IMR-90 (cell line): ENCODE measurements at regions not wholly inside any gene's neighbourhood (a gene's known extent, or its start where the extent isn't known, plus 50 kb on each side); places are given as distances from the start of the nearest gene placed in this dataset.

ENCODE experiments used
- ATAC-seq: fragments of 200-7000 bp; cut with Tn5 transposase; 2 replicates; pipeline ENCODE4 v1.9.1; 2020; ENCODE audit warnings: low read depth, mild to moderate bottlenecking, moderate library complexity
- BruUV-seq: library from RNA; stranded (reverse); fragments of 400-500 nt; replicated peaks from 2 replicates; lab custom pipeline; 2021; lab: Mats Ljungman, UMichigan
- CTCF ChIA-PET: fragments of 300-600 bp; formaldehyde crosslinking; extraction: SDS; loops from one replicate; lab custom pipeline; 2021; ENCODE audit warnings: antibody characterized with exemption; lab: Yijun Ruan, JAX
- POLR2A ChIA-PET: fragments of 300-600 bp; sonication (Branson Sonifier 250); formaldehyde crosslinking; loops from one replicate; lab custom pipeline; 2022; ENCODE audit warnings: antibody characterized with exemption; ENCODE audit not compliant: unreplicated experiment; lab: Charles Lee
- DNase-seq: peaks from one replicate; pipeline ENCODE4 v3.0.0; 2013
- H2AFZ ChIP-seq: replicated peaks from 2 replicates; pipeline ENCODE3; 2013; ENCODE audit warnings: low read length, mild to moderate bottlenecking; ENCODE audit not compliant: poor library complexity
- H2AK5ac ChIP-seq: 2 replicates; pipeline ENCODE4 v1.6.1; 2013; ENCODE audit warnings: low read depth, low read length, inconsistent platforms
- H2AK9ac ChIP-seq: replicated peaks from 2 replicates; pipeline ENCODE3; 2013; ENCODE audit warnings: mild to moderate bottlenecking, low read depth, low read length, moderate library complexity; ENCODE audit not compliant: poor library complexity
- H2BK120ac ChIP-seq: 2 replicates; pipeline ENCODE4 v1.6.1; 2013; ENCODE audit warnings: low read depth, low read length, inconsistent platforms
- H2BK15ac ChIP-seq: 3 replicates; pipeline ENCODE4 v1.6.1; 2013; ENCODE audit warnings: low read depth, low read length, inconsistent platforms
- H2BK20ac ChIP-seq: 2 replicates; pipeline ENCODE4 v1.6.1; 2013; ENCODE audit warnings: low read depth, mild to moderate bottlenecking, inconsistent platforms, low read length, moderate library complexity
- H2BK5ac ChIP-seq: 2 replicates; pipeline ENCODE4 v1.6.1; 2013; ENCODE audit warnings: mild to moderate bottlenecking, low read depth, low read length, inconsistent platforms; ENCODE audit not compliant: poor library complexity, severe bottlenecking
- H3K14ac ChIP-seq: replicated peaks from 2 replicates; pipeline ENCODE4 v1.6.1; 2013; ENCODE audit warnings: low read depth, low read length, inconsistent platforms
- H3K18ac ChIP-seq: 2 replicates; pipeline ENCODE4 v1.6.1; 2013; ENCODE audit warnings: low read depth, low read length, control low read depth
- H3K23ac ChIP-seq: 2 replicates; pipeline ENCODE4 v1.6.1; 2013; ENCODE audit warnings: low read depth, low read length, inconsistent platforms
- H3K27ac ChIP-seq: 2 replicates; pipeline ENCODE4 v1.5.1; 2013; ENCODE audit warnings: mild to moderate bottlenecking, control low read depth, low read length; ENCODE audit not compliant: insufficient read depth
- H3K27me3 ChIP-seq: 2 replicates; pipeline ENCODE4 v1.6.1; 2013; ENCODE audit warnings: low read length; ENCODE audit not compliant: control insufficient read depth, insufficient read depth
- H3K36me3 ChIP-seq: 2 replicates; pipeline ENCODE4 v1.6.1; 2013; ENCODE audit warnings: low read length, mixed read lengths; ENCODE audit not compliant: control insufficient read depth, insufficient read depth
- H3K4ac ChIP-seq: 2 replicates; pipeline ENCODE4 v1.6.1; 2013; ENCODE audit warnings: low read depth, low read length, inconsistent platforms
- H3K4me1 ChIP-seq: 2 replicates; pipeline ENCODE4 v1.6.1; 2013; ENCODE audit warnings: low read length, mixed read lengths; ENCODE audit not compliant: control insufficient read depth, insufficient read depth
- H3K4me2 ChIP-seq: 2 replicates; pipeline ENCODE4 v1.6.1; 2013; ENCODE audit warnings: low read depth, mild to moderate bottlenecking, control low read depth, low read length, moderate library complexity
- H3K4me3 ChIP-seq: 2 replicates; pipeline ENCODE4 v1.5.1; 2013; ENCODE audit warnings: low read depth, mild to moderate bottlenecking, control low read depth, low read length, moderate library complexity; ENCODE audit not compliant: insufficient read depth
- H3K56ac ChIP-seq: 2 replicates; pipeline ENCODE4 v1.6.1; 2013; ENCODE audit warnings: low read length, inconsistent platforms; ENCODE audit not compliant: insufficient read depth; ENCODE audit errors: extremely low read depth
- H3K79me1 ChIP-seq, 2 experiments: 2 replicates each; pipeline ENCODE4 v1.6.1; 2013; ENCODE audit warnings: low read length in 2 of 2, inconsistent platforms in 1 of 2, low read depth in 1 of 2
- H3K9ac ChIP-seq: 2 replicates; pipeline ENCODE4 v1.6.1; 2013; ENCODE audit warnings: low read depth, low read length, control low read depth
- H3K9me1 ChIP-seq: 2 replicates; pipeline ENCODE4 v1.6.1; 2013; ENCODE audit warnings: low read length, inconsistent platforms; ENCODE audit not compliant: insufficient read depth
- H3K9me3 ChIP-seq: 2 replicates; pipeline ENCODE4 v1.6.1; 2013; ENCODE audit warnings: low read length; ENCODE audit not compliant: control insufficient read depth, insufficient read depth
- H4K20me1 ChIP-seq: 2 replicates; pipeline ENCODE4 v1.6.1; 2013; ENCODE audit warnings: low read length, inconsistent platforms; ENCODE audit not compliant: insufficient read depth
- H4K5ac ChIP-seq: 2 replicates; pipeline ENCODE4 v1.6.1; 2013; ENCODE audit warnings: mild to moderate bottlenecking, low read depth, low read length, control low read depth
- H4K8ac ChIP-seq, 2 experiments: 2 replicates each; pipeline ENCODE4 v1.6.1; 2013; ENCODE audit warnings: low read depth in 2 of 2, low read length in 2 of 2, control low read depth in 1 of 2, inconsistent platforms in 1 of 2
- H4K91ac ChIP-seq: 2 replicates; pipeline ENCODE4 v1.6.1; 2013; ENCODE audit warnings: low read depth, low read length, inconsistent platforms; ENCODE audit not compliant: insufficient read depth
- CTCF ChIP-seq: conservative IDR thresholded peaks from 2 replicates; pipeline ENCODE4 v1.5.1; 2012; ENCODE audit warnings: mild to moderate bottlenecking, low read depth, low read length, improper control_type of control experiment
- ELK1 ChIP-seq: fragments of 150-350 bp; IDR thresholded peaks from 2 replicates; pipeline ENCODE4 v1.6.1; 2016; ENCODE audit warnings: low read depth, mild to moderate bottlenecking, low read length, moderate library complexity, borderline replicate concordance
- FOS ChIP-seq: fragments of 150-350 bp; IDR thresholded peaks from 2 replicates; pipeline ENCODE4 v1.6.1; 2016; ENCODE audit warnings: low read depth, low read length
- RAD21 ChIP-seq: IDR thresholded peaks from 2 replicates; pipeline ENCODE4 v1.6.1; 2012; ENCODE audit warnings: low read length, improper control_type of control experiment
- WGBS, 2 experiments: methylation state at CpG; one replicate each; pipeline versions ENCODE4 v1.1.5 to v1.1.7; 2013; ENCODE audit warnings: missing lambda C conversion rate in 2 of 2; ENCODE audit not compliant: insufficient read length in 1 of 2; ENCODE audit errors: extremely low coverage in 2 of 2; 5-methylcytosine and 5-hydroxymethylcytosine counted together
- dilution Hi-C: fragments of 300-500 bp; cut with HindIII; formaldehyde crosslinking; loops from one replicate; pipeline ENCODE4 v1.14.3; 2018; ENCODE audit warnings: low sequenced_read_pairs; ENCODE audit not compliant: unreplicated experiment
- in situ Hi-C: fragments of 300-500 bp; cut with MboI; formaldehyde crosslinking; loops from 3 replicates; pipeline ENCODE4 v1.14.3; 2019; ENCODE audit warnings: low sequenced_read_pairs, inconsistent platforms, mixed read lengths
- intact Hi-C: fragments of 100-400 bp; cut with micrococcal nuclease; formaldehyde crosslinking; loops from 2 replicates; pipeline ENCODE4 v1.10.0; 2022

- DNase-seq (no peak), ATAC-seq (no peak)
- no peaks in the 10 kb centered on the region for H3K27me3 ChIP-seq
- H4K8ac ChIP-seq: no peak overlapping the region
- no peak overlapping the region for H2AFZ ChIP-seq
- no peak overlapping the region for H2BK120ac ChIP-seq
- H3K9me3 ChIP-seq: peaks cover 45% of the 10 kb centered on the region
- no peak overlapping the region for H2AK5ac ChIP-seq
- no peaks in the 10 kb centered on the region for H4K20me1 ChIP-seq
- no peak overlapping the region for H3K4me2 ChIP-seq
- no peak overlapping the region for H2BK15ac ChIP-seq
- no peaks in the 10 kb centered on the region for H3K79me1 ChIP-seq
- H3K36me3 ChIP-seq: no peaks in the 10 kb centered on the region
- H3K4me3 ChIP-seq: no peak overlapping the region
- H2BK5ac ChIP-seq: no peak overlapping the region
- dilution Hi-C loops (no loop called here), in situ Hi-C loops (no loop called here), intact Hi-C loops (no loop called here)
- no peak overlapping the region for H4K91ac ChIP-seq
- no peak overlapping the region for H3K23ac ChIP-seq
- no peaks in the 10 kb centered on the region for H3K9me1 ChIP-seq
- POLR2A ChIA-PET: no interaction called here
- H3K18ac ChIP-seq: no peak overlapping the region
- no peak overlapping the region for H3K27ac ChIP-seq
- 20% methylated on average over 1 of the region's 7 CpGs; no CpG with 5 or more reads in 1 of the 2 experiments for WGBS, 2 experiments
- no peak for TF ChIP-seq RAD21
- no peak for TF ChIP-seq CTCF
- no peak for TF ChIP-seq ELK1
- TF ChIP-seq FOS: no peak
- H2AK9ac ChIP-seq: no peak overlapping the region
- H2BK20ac ChIP-seq: no peak overlapping the region
- H3K4ac ChIP-seq: no peak overlapping the region
- no peak overlapping the region for H3K56ac ChIP-seq
- CTCF ChIA-PET: no interaction called here
- no peaks in the 10 kb centered on the region for H3K4me1 ChIP-seq
- H4K5ac ChIP-seq: no peak overlapping the region
- no peak overlapping the region for H3K14ac ChIP-seq
- BruUV-seq: no TSS peak
- H3K9ac ChIP-seq: no peak overlapping the region
These were observed 100.0 kb upstream of the B3GAT1 start for GRCh38 chr11:134512061-134512460.
